ENCODE measurements at regions not wholly inside any gene's neighbourhood (a gene's known extent, or its start where the extent isn't known, plus 50 kb on each side); places are given as distances from the start of the nearest gene placed in this dataset.

- no peak overlapping the region for H3K4me3 ChIP-seq (ENCODE audit: low read depth, low read length)
- DNase-seq: no peak
- H3K9me3 ChIP-seq: no peaks in the 10 kb centered on the region
- peaks cover 12% of the 10 kb centered on the region for H3K4me1 ChIP-seq
- no peaks in the 10 kb centered on the region for H3K27me3 ChIP-seq
- H3K36me3 ChIP-seq: no peaks in the 10 kb centered on the region
- TF ChIP-seq CTCF (IDR thresholded peaks at IDR 0.05; ENCODE audit: low read depth, low read length): no peak
Observed at GRCh38 chr6:6704103-6705060, 115.9 kb downstream of the LY86 start.

GRCh38 chr6:6705061-6705425 is 116.5 kb downstream of the LY86 start:
- Histone ChIP-seq H3K4me3 (ENCODE audit: low read depth, low read length) (no peak overlapping the region), H3K36me3 (no peaks in the 10 kb centered on the region), H3K4me1 (peaks cover 12% of the 10 kb centered on the region), H3K27me3 (no peaks in the 10 kb centered on the region), H3K9me3 (no peaks in the 10 kb centered on the region)
- TF ChIP-seq CTCF (IDR thresholded peaks at IDR 0.05; ENCODE audit: low read depth, low read length): no peak
- no peak for DNase-seq

- DNase-seq: no peak
- Histone ChIP-seq H3K36me3 (no peaks in the 10 kb centered on the region), H3K27me3 (no peaks in the 10 kb centered on the region), H3K4me3 (ENCODE audit: low read depth, low read length) (no peak overlapping the region), H3K9me3 (no peaks in the 10 kb centered on the region), H3K4me1 (peaks cover 12% of the 10 kb centered on the region)
- no peak for TF ChIP-seq CTCF (IDR thresholded peaks at IDR 0.05; ENCODE audit: low read depth, low read length)
Observed at GRCh38 chr6:6705915-6706675, 117.6 kb downstream of the LY86 start.

GRCh38 chr6:6707143-6707542 is 118.6 kb downstream of the LY86 start:
- Histone ChIP-seq H3K4me3 (ENCODE audit: low read depth, low read length) (no peak overlapping the region), H3K9me3 (no peaks in the 10 kb centered on the region), H3K36me3 (no peaks in the 10 kb centered on the region), H3K4me1 (peaks cover 6% of the 10 kb centered on the region), H3K27me3 (no peaks in the 10 kb centered on the region)
- DNase-seq: no peak
- TF ChIP-seq CTCF (IDR thresholded peaks at IDR 0.05; ENCODE audit: low read depth, low read length): no peak

GRCh38 chr6:6709106-6709505 is 120.6 kb downstream of the LY86 start:
- Histone ChIP-seq H3K9me3 (no peaks in the 10 kb centered on the region), H3K36me3 (no peaks in the 10 kb centered on the region), H3K4me3 (ENCODE audit: low read depth, low read length) (no peak overlapping the region), H3K27me3 (no peaks in the 10 kb centered on the region), H3K4me1 (peaks cover 6% of the 10 kb centered on the region)
- TF ChIP-seq CTCF (IDR thresholded peaks at IDR 0.05; ENCODE audit: low read depth, low read length): no peak
- no peak for DNase-seq
